ENCODE measurements at regions not wholly inside any gene's neighbourhood (a gene's known extent, or its start where the extent isn't known, plus 50 kb on each side); places are given as distances from the start of the nearest gene placed in this dataset.
"Not testable (repeated sequence)": the region's sequence is repeated elsewhere in the genome, so short reads cannot be mapped to it uniquely, and the experiment has no call there.

GRCh38 chrX:137646472-137646871, 80.5 kb downstream of the ZIC3 start:
- DNase-seq = no peak

- no peak for DNase-seq
These were observed 85.7 kb downstream of the ZIC3 start for GRCh38 chrX:137651647-137652046.

- peak; percentile 51 for DNase-seq
These were observed 86.2 kb downstream of the ZIC3 start for GRCh38 chrX:137652086-137652485.

GRCh38 chrX:137654481-137654880, 88.6 kb downstream of the ZIC3 start:
- no peak for DNase-seq

- DNase-seq = peak; percentile 6
These were observed 101.8 kb downstream of the ZIC3 start for GRCh38 chrX:137667776-137668175.

- DNase-seq = no peak
These were observed 118.7 kb downstream of the ZIC3 start for GRCh38 chrX:137684591-137684990.

GRCh38 chrX:137695417-137695816, 129.5 kb downstream of the ZIC3 start:
- DNase-seq = no peak

GRCh38 chrX:137707348-137707747, 141.4 kb downstream of the ZIC3 start:
- no peak for DNase-seq

- DNase-seq = no peak
These were observed 176.9 kb downstream of the ZIC3 start for GRCh38 chrX:137742846-137743245.

- no peak for DNase-seq
These were observed 177.5 kb downstream of the ZIC3 start for GRCh38 chrX:137743414-137743813.

- DNase-seq = no peak
These were observed 180.4 kb downstream of the ZIC3 start for GRCh38 chrX:137746289-137746688.

- DNase-seq = peak; percentile 56
These were observed 181.5 kb downstream of the ZIC3 start for GRCh38 chrX:137747244-137748043.

GRCh38 chrX:137748827-137749226, 182.9 kb downstream of the ZIC3 start:
- DNase-seq = peak; percentile 39

GRCh38 chrX:137749246-137749645, 183.3 kb downstream of the ZIC3 start:
- no peak for DNase-seq

- no peak for DNase-seq
These were observed 205.6 kb downstream of the ZIC3 start for GRCh38 chrX:137771537-137771936.

GRCh38 chrX:137792214-137792613, 226.3 kb downstream of the ZIC3 start:
- no peak for DNase-seq

GRCh38 chrX:137797926-137798325, 232.0 kb downstream of the ZIC3 start:
- not testable (repeated sequence) for DNase-seq

- DNase-seq = no peak
These were observed 257.3 kb downstream of the ZIC3 start for GRCh38 chrX:137823257-137823656.

- DNase-seq = no peak
These were observed 281.4 kb downstream of the ZIC3 start for GRCh38 chrX:137847376-137847775.

- DNase-seq = no peak
These were observed 282.5 kb downstream of the ZIC3 start for GRCh38 chrX:137848266-137848905.

- no peak for DNase-seq
These were observed 286.6 kb downstream of the ZIC3 start for GRCh38 chrX:137852502-137852901.

GRCh38 chrX:137855490-137855889, 289.6 kb downstream of the ZIC3 start:
- no peak for DNase-seq

- no peak for DNase-seq
These were observed 292.2 kb downstream of the ZIC3 start for GRCh38 chrX:137858106-137858505.

GRCh38 chrX:137878401-137878800, 312.5 kb downstream of the ZIC3 start:
- no peak for DNase-seq

GRCh38 chrX:137882960-137883359, 317.0 kb downstream of the ZIC3 start:
- DNase-seq = no peak

Data from retina (tissue), 1 donor.